GM12878 (cell line): ENCODE measurements at regions not wholly inside any gene's neighbourhood (a gene's known extent, or its start where the extent isn't known, plus 50 kb on each side); places are given as distances from the start of the nearest gene placed in this dataset.

Experiments
- ATAC-seq: fragments of 200-7000 bp; cut with Tn5 transposase; 3 replicates; pipeline ENCODE4 v1.9.1; 2020; ENCODE audit warnings: mild to moderate bottlenecking, moderate library complexity
- BruUV-seq: library from RNA; stranded (reverse); fragments of 400-500 nt; replicated peaks from 2 replicates; lab custom pipeline; 2021; lab: Mats Ljungman, UMichigan
- CTCF ChIA-PET: fragments of 300-600 bp; sonication (Branson Sonifier 250); formaldehyde crosslinking; extraction: SDS; loops from one replicate; lab custom pipeline; 2021; ENCODE audit warnings: inconsistent platforms; lab: Yijun Ruan, JAX
- POLR2A ChIA-PET: fragments of 350-600 bp; formaldehyde crosslinking; extraction: SDS; loops from one replicate; lab custom pipeline; 2021; ENCODE audit warnings: inconsistent platforms; lab: Charles Lee
- RAD21 ChIA-PET: fragments of 300-600 bp; sonication (Branson Sonifier 250); formaldehyde crosslinking; loops from one replicate; lab custom pipeline; 2023; ENCODE audit warnings: antibody characterized with exemption; ENCODE audit not compliant: unreplicated experiment; lab: Charles Lee
- SMC1A ChIA-PET: fragments of 300-600 bp; sonication (Branson Sonifier 250); formaldehyde crosslinking; loops from one replicate; lab custom pipeline; 2023; ENCODE audit not compliant: unreplicated experiment, uncharacterized antibody; lab: Charles Lee
- DNase-seq: peaks from one replicate; pipeline ENCODE4 v3.0.0-alpha.2; 2011; ENCODE audit warnings: low read depth, low spot score
- FAIRE-seq: peaks from 3 replicates; lab custom pipeline; 2011; peaks lifted over from hg19 to GRCh38; lab: Jason Lieb, UNC
- H2AFZ ChIP-seq: 2 replicates; pipeline ENCODE4 v1.6.0; 2011; ENCODE audit warnings: low read depth, low read length, control low read depth; ENCODE audit not compliant: control insufficient read depth
- H3K27ac ChIP-seq: 2 replicates; pipeline ENCODE4 v1.5.1; 2011; ENCODE audit warnings: control low read depth; ENCODE audit not compliant: control insufficient read depth, insufficient read depth
- H3K27me3 ChIP-seq, 2 experiments: replicated peaks in 1 of 2; 2 replicates each; pipeline versions ENCODE4 v1.6.0 to v1.6.1; 2011; ENCODE audit warnings: low read length in 1 of 2; ENCODE audit not compliant: control insufficient read depth in 2 of 2, insufficient read depth in 2 of 2
- H3K36me3 ChIP-seq, 2 experiments: 2 replicates each; pipeline ENCODE4 v1.5.1; 2011; ENCODE audit warnings: low read length in 1 of 2; ENCODE audit not compliant: control insufficient read depth in 2 of 2, insufficient read depth in 2 of 2
- H3K4me1 ChIP-seq: 2 replicates; pipeline ENCODE4 v1.6.1; 2011; ENCODE audit warnings: mild to moderate bottlenecking, low read length, moderate library complexity, mixed read lengths; ENCODE audit not compliant: control insufficient read depth, insufficient read depth
- H3K4me2 ChIP-seq: 2 replicates; pipeline ENCODE4 v1.6.0; 2011; ENCODE audit warnings: control low read depth; ENCODE audit not compliant: control insufficient read depth, insufficient read depth
- H3K4me3 ChIP-seq: fragments of 200-600 bp; sonication (generic); 2 replicates; pipeline ENCODE4 v1.5.1; 2016
- H3K79me2 ChIP-seq: 2 replicates; pipeline ENCODE4 v1.6.0; 2011; ENCODE audit warnings: low read length; ENCODE audit not compliant: control insufficient read depth, insufficient read depth
- H3K9ac ChIP-seq: 2 replicates; pipeline ENCODE4 v1.8.0; 2011; ENCODE audit warnings: low read length, control low read depth, mixed read lengths; ENCODE audit not compliant: control insufficient read depth, insufficient read depth
- H3K9me3 ChIP-seq: replicated peaks from 3 replicates; pipeline ENCODE4 v1.5.1; 2011; ENCODE audit warnings: mild to moderate bottlenecking, low read length; ENCODE audit not compliant: control insufficient read depth, insufficient read depth
- H4K20me1 ChIP-seq: 2 replicates; pipeline ENCODE4 v1.6.0; 2011; ENCODE audit not compliant: control insufficient read depth, insufficient read depth
- BCLAF1 ChIP-seq: fragments of 450-650 bp; IDR thresholded peaks from 2 replicates; pipeline ENCODE4 v1.6.1; 2017; ENCODE audit warnings: antibody characterized with exemption, mild to moderate bottlenecking, moderate library complexity
- BHLHE40 ChIP-seq, 2 experiments: fragments of 450-650 bp in 1 of 2; IDR thresholded peaks; 2 replicates each; pipeline ENCODE4 v1.6.1; 2011 to 2017; ENCODE audit warnings: low read depth in 2 of 2, borderline replicate concordance in 1 of 2, improper control_type of control experiment in 1 of 2, low read length in 1 of 2, mild to moderate bottlenecking in 1 of 2
- CBX5 ChIP-seq: sonication (generic); IDR thresholded peaks from 2 replicates; pipeline ENCODE4 v1.6.1; 2016; ENCODE audit warnings: low read depth, moderate library complexity, mild to moderate bottlenecking, inconsistent platforms
- IRF4 ChIP-seq: IDR thresholded peaks from 2 replicates; pipeline ENCODE4 v1.6.1; 2011; ENCODE audit warnings: low read depth, low read length
- MLLT1 ChIP-seq: fragments of 450-650 bp; IDR thresholded peaks from 2 replicates; pipeline ENCODE4 v1.6.1; 2016; ENCODE audit warnings: mild to moderate bottlenecking
- NR2C1 ChIP-seq: fragments of 450-650 bp; IDR thresholded peaks from 2 replicates; pipeline ENCODE4 v1.6.1; 2017; ENCODE audit warnings: antibody characterized with exemption, mild to moderate bottlenecking, moderate library complexity
- RAD51 ChIP-seq: fragments of 450-650 bp; IDR thresholded peaks from 2 replicates; pipeline ENCODE4 v1.6.1; 2016; ENCODE audit warnings: moderate library complexity, mild to moderate bottlenecking, inconsistent platforms
- RELA ChIP-seq: fragments of 450-650 bp; IDR thresholded peaks from 2 replicates; pipeline ENCODE4 v1.8.0; 2014; ENCODE audit warnings: borderline replicate concordance; ENCODE audit not compliant: partially characterized antibody
- ZNF274 ChIP-seq: IDR thresholded peaks from one replicate; pipeline ENCODE4 v1.8.0; 2011; ENCODE audit not compliant: insufficient read length, insufficient read depth
- WGBS: methylation state at CpG from one replicate; pipeline ENCODE4 v1.1.6; 2016; ENCODE audit warnings: low lambda C conversion rate; ENCODE audit not compliant: insufficient replicate concordance, insufficient coverage; ENCODE audit errors: missing lambda C conversion rate; 5-methylcytosine and 5-hydroxymethylcytosine counted together
- in situ Hi-C: fragments of 300-500 bp; cut with MboI; formaldehyde crosslinking; loops from 9 replicates; pipeline ENCODE4 v1.14.3; 2018; ENCODE audit warnings: mixed read lengths
- intact Hi-C: fragments of 100-400 bp; cut with micrococcal nuclease; formaldehyde crosslinking; loops from one replicate; pipeline ENCODE4 v1.14.2; 2022; ENCODE audit not compliant: unreplicated experiment

GRCh38 chr10:113442336-113442735 is 110.5 kb upstream of the HABP2 start:
- no peaks in the 10 kb centered on the region; a peak in 1 of 4 replicates for H3K27me3 ChIP-seq
- WGBS, result 4% methylated on average over 2 of the region's 2 CpGs
- H3K27ac ChIP-seq, result no peak overlapping the region
- in situ Hi-C loops, result no loop called here
- no TSS peak for BruUV-seq
- intact Hi-C loops, result no loop called here
- no peaks in the 10 kb centered on the region for H3K36me3 ChIP-seq
- H4K20me1 ChIP-seq, result no peaks in the 10 kb centered on the region
- no peak for TF ChIP-seq BHLHE40 (IDR thresholded peaks at IDR 0.05; ENCODE audit: borderline replicate concordance in 1 of 2, low read depth in 2 of 2, low read length in 1 of 2)
- TF ChIP-seq RELA, result no peak
- TF ChIP-seq NR2C1, result no peak
- TF ChIP-seq RAD51, result no peak
- no peak for TF ChIP-seq IRF4
- no peak for TF ChIP-seq ZNF274
- ATAC-seq (no peak), FAIRE-seq (no peak), DNase-seq (no peak)
- no peak overlapping the region for H3K4me2 ChIP-seq
- ChIA-PET SMC1A (no interaction called here), CTCF (interaction anchor here (1.4 kb wide), 1 partner anchor 28 kb away, joined by 3 read pairs; no protein-coding TSS in a partner anchor), RAD21 (no interaction called here), POLR2A (interaction anchor here (0.6 kb wide), 1 partner anchor 853 kb away, joined by 4 read pairs; no protein-coding TSS in a partner anchor)
- no peak overlapping the region for H3K4me3 ChIP-seq
- no peaks in the 10 kb centered on the region for H3K9me3 ChIP-seq
- no peaks in the 10 kb centered on the region for H3K4me1 ChIP-seq
- H3K79me2 ChIP-seq, result no peaks in the 10 kb centered on the region
- H3K9ac ChIP-seq, result no peak overlapping the region
- no peak overlapping the region for H2AFZ ChIP-seq

- H3K9ac ChIP-seq, result no peak overlapping the region
- ChIA-PET CTCF (no interaction called here), POLR2A (interaction anchor here (0.6 kb wide), 2 partner anchors 62 to 1098 kb away, joined by 3 to 5 read pairs; no protein-coding TSS in a partner anchor), RAD21 (no interaction called here), SMC1A (interaction anchor here (1.7 kb wide), 1 partner anchor 10 kb away, joined by 4 read pairs; no protein-coding TSS in a partner anchor)
- H4K20me1 ChIP-seq, result no peaks in the 10 kb centered on the region
- no peaks in the 10 kb centered on the region for H3K79me2 ChIP-seq
- no TSS peak for BruUV-seq
- no peaks in the 10 kb centered on the region for H3K9me3 ChIP-seq
- 48% methylated on average over 2 of the region's 3 CpGs for WGBS
- in situ Hi-C loops (no loop called here), intact Hi-C loops (no loop called here)
- no peaks in the 10 kb centered on the region for H3K36me3 ChIP-seq
- H2AFZ ChIP-seq, result no peak overlapping the region
- no peaks in the 10 kb centered on the region; a peak in 1 of 4 replicates for H3K27me3 ChIP-seq
- ATAC-seq, result no peak
- FAIRE-seq, result no peak
- H3K4me3 ChIP-seq, result no peak overlapping the region
- no peak overlapping the region for H3K4me2 ChIP-seq
- DNase-seq, result no peak
- H3K4me1 ChIP-seq, result no peaks in the 10 kb centered on the region
- H3K27ac ChIP-seq, result no peak overlapping the region
- TF ChIP-seq CBX5 (no peak), MLLT1 (no peak), BCLAF1 (no peak)
Observed at GRCh38 chr10:113443141-113443925, 109.5 kb upstream of the HABP2 start.
